GM23338 (cell line): ENCODE measurements at regions not wholly inside any gene's neighbourhood (a gene's known extent, or its start where the extent isn't known, plus 50 kb on each side); places are given as distances from the start of the nearest gene placed in this dataset.
"Not testable (repeated sequence)": the region's sequence is repeated elsewhere in the genome, so short reads cannot be mapped to it uniquely, and the experiment has no call there.

ENCODE experiments used
- ATAC-seq: fragments of 200-7000 bp; cut with Tn5 transposase; 3 replicates; pipeline ENCODE4 v1.9.1; 2020
- DNase-seq: peaks from one replicate; pipeline ENCODE4 v3.0.0-alpha.2; 2015; ENCODE audit warnings: low spot score
- H2AFZ ChIP-seq: fragments of 200-600 bp; sonication (generic); 2 replicates; pipeline ENCODE4 v1.8.0; 2016; ENCODE audit warnings: antibody characterized with exemption, mild to moderate bottlenecking, moderate library complexity
- H3F3A ChIP-seq: fragments of 200-600 bp; sonication (generic); replicated peaks from 2 replicates; pipeline ENCODE4 v1.8.0; 2017; ENCODE audit warnings: antibody characterized with exemption, mixed run types, low read depth
- H3K27ac ChIP-seq: fragments of 200-600 bp; sonication (generic); 2 replicates; pipeline ENCODE4 v1.6.1; 2016; ENCODE audit warnings: low read depth
- H3K27me3 ChIP-seq: fragments of 200-600 bp; sonication (generic); 2 replicates; pipeline ENCODE4 v1.8.0; 2016; ENCODE audit warnings: mild to moderate bottlenecking, mixed run types, moderate library complexity; ENCODE audit not compliant: insufficient read depth
- H3K36me3 ChIP-seq: fragments of 200-600 bp; sonication (generic); 2 replicates; pipeline ENCODE4 v1.8.0; 2016; ENCODE audit warnings: mild to moderate bottlenecking; ENCODE audit not compliant: insufficient read depth
- H3K4me1 ChIP-seq: fragments of 200-600 bp; sonication (generic); 2 replicates; pipeline ENCODE4 v1.8.0; 2016; ENCODE audit warnings: mild to moderate bottlenecking, moderate library complexity; ENCODE audit not compliant: insufficient read depth
- H3K4me2 ChIP-seq: fragments of 200-600 bp; sonication (generic); 2 replicates; pipeline ENCODE4 v1.7.1; 2017; ENCODE audit warnings: mixed run types
- H3K4me3 ChIP-seq: fragments of 200-600 bp; sonication (generic); 2 replicates; pipeline ENCODE4 v1.6.1; 2016; ENCODE audit warnings: mixed run types
- H3K79me2 ChIP-seq: fragments of 200-600 bp; sonication (generic); replicated peaks from 2 replicates; pipeline ENCODE4 v1.8.0; 2017; ENCODE audit warnings: mild to moderate bottlenecking; ENCODE audit not compliant: insufficient read depth
- H3K9me2 ChIP-seq: fragments of 200-600 bp; sonication (generic); 2 replicates; pipeline ENCODE4 v1.8.0; 2017; ENCODE audit not compliant: insufficient read depth
- H4K20me1 ChIP-seq: fragments of 200-600 bp; sonication (generic); replicated peaks from 2 replicates; pipeline ENCODE4 v1.8.0; 2017; ENCODE audit warnings: mild to moderate bottlenecking; ENCODE audit not compliant: insufficient read depth
- H3K27ac Mint-ChIP-seq: 2 replicates; pipeline ENCODE4 v1.8.0; 2020; ENCODE audit warnings: inconsistent platforms, mild to moderate bottlenecking, moderate library complexity, mixed read lengths
- H3K27me3 Mint-ChIP-seq: 3 replicates; pipeline ENCODE4 v1.8.0; 2022; ENCODE audit warnings: low read depth, mild to moderate bottlenecking, moderate library complexity, mixed read lengths, inconsistent platforms; ENCODE audit not compliant: insufficient read depth, poor library complexity
- H3K36me3 Mint-ChIP-seq: 3 replicates; pipeline ENCODE4 v1.8.0; 2021; ENCODE audit warnings: low read depth, mild to moderate bottlenecking, inconsistent platforms, moderate library complexity, mixed read lengths
- H3K4me1 Mint-ChIP-seq: 3 replicates; pipeline ENCODE4 v1.8.0; 2020; ENCODE audit warnings: mild to moderate bottlenecking, inconsistent platforms, mixed read lengths
- H3K4me3 Mint-ChIP-seq: 3 replicates; pipeline ENCODE4 v1.8.0; 2021; ENCODE audit warnings: moderate library complexity, mild to moderate bottlenecking, inconsistent platforms, mixed read lengths
- H3K9me3 Mint-ChIP-seq: 3 replicates; pipeline ENCODE4 v1.8.0; 2020; ENCODE audit warnings: moderate library complexity, mild to moderate bottlenecking, inconsistent platforms, mixed read lengths
- REST ChIP-seq: IDR thresholded peaks from one replicate; pipeline ENCODE4 v1.6.1; 2018; ENCODE audit warnings: antibody characterized with exemption; ENCODE audit not compliant: unreplicated experiment
- ZNF462 ChIP-seq: fragments of 250-450 bp; sonication (Bioruptor Pico); IDR thresholded peaks from 2 replicates; pipeline ENCODE4 v1.5.0; 2020; ENCODE audit warnings: mild to moderate bottlenecking, moderate library complexity

- TF ChIP-seq REST = no peak
- TF ChIP-seq ZNF462 = no peak
These were observed 335.0 kb upstream of the ID2 start (continued) for GRCh38 chr2:8346706-8347430.

- H3K9me2 ChIP-seq, H3K36me3 ChIP-seq, H3K4me1 Mint-ChIP-seq, H3K4me3 ChIP-seq, H3K27ac ChIP-seq, H3K4me2 ChIP-seq, H3K27ac Mint-ChIP-seq, H2AFZ ChIP-seq, H3F3A ChIP-seq, ATAC-seq, H4K20me1 ChIP-seq, H3K36me3 Mint-ChIP-seq, H3K79me2 ChIP-seq, H3K4me1 ChIP-seq, H3K27me3 Mint-ChIP-seq, DNase-seq, H3K4me3 Mint-ChIP-seq, H3K27me3 ChIP-seq, H3K9me3 Mint-ChIP-seq: not testable (repeated sequence)
These were observed 332.9 kb upstream of the ID2 start for GRCh38 chr2:8348911-8349310.
